OCI-LY1 (cell line): ENCODE measurements at regions not wholly inside any gene's neighbourhood (a gene's known extent, or its start where the extent isn't known, plus 50 kb on each side); places are given as distances from the start of the nearest gene placed in this dataset.

Experiments used
- H2AFZ ChIP-seq: fragments of 200-600 bp; sonication (generic), shearing (Covaris generic); 2 replicates; pipeline ENCODE4 v1.6.0; 2014; ENCODE audit warnings: antibody characterized with exemption, mild to moderate bottlenecking, low read length
- H3F3A ChIP-seq: fragments of 200-600 bp; sonication (generic), shearing (Covaris generic); 2 replicates; pipeline ENCODE4 v1.6.0; 2014; ENCODE audit warnings: mild to moderate bottlenecking, antibody characterized with exemption, low read length, moderate library complexity; ENCODE audit not compliant: insufficient read depth
- H3K27ac ChIP-seq: fragments of 200-600 bp; sonication (generic); 2 replicates; pipeline ENCODE4 v1.5.1; 2014; ENCODE audit warnings: low read length, mixed run types, mild to moderate bottlenecking, low read depth; ENCODE audit not compliant: poor library complexity, severe bottlenecking
- H3K27me3 ChIP-seq: fragments of 200-600 bp; sonication (generic); 2 replicates; pipeline ENCODE4 v1.6.0; 2014; ENCODE audit warnings: antibody characterized with exemption, mild to moderate bottlenecking, low read length, moderate library complexity; ENCODE audit not compliant: insufficient read depth
- H3K36me3 ChIP-seq: fragments of 200-600 bp; sonication (generic); 2 replicates; pipeline ENCODE4 v1.6.1; 2014; ENCODE audit warnings: mild to moderate bottlenecking, antibody characterized with exemption, low read length, moderate library complexity, mixed read lengths; ENCODE audit not compliant: insufficient read depth
- H3K4me1 ChIP-seq: fragments of 200-600 bp; sonication (generic); 2 replicates; pipeline ENCODE4 v1.5.1; 2014; ENCODE audit warnings: mild to moderate bottlenecking, low read length, moderate library complexity; ENCODE audit not compliant: insufficient read depth, severe bottlenecking
- H3K4me2 ChIP-seq: fragments of 200-600 bp; sonication (generic), shearing (Covaris generic); 2 replicates; pipeline ENCODE4 v1.6.1; 2014; ENCODE audit warnings: low read length
- H3K4me3 ChIP-seq: fragments of 200-600 bp; sonication (generic); 2 replicates; pipeline ENCODE4 v1.5.1; 2014; ENCODE audit warnings: low read length, low read depth, mild to moderate bottlenecking, mixed read lengths; ENCODE audit not compliant: poor library complexity, severe bottlenecking
- H3K79me2 ChIP-seq: fragments of 200-600 bp; shearing (Covaris generic); 2 replicates; pipeline ENCODE4 v1.6.1; 2016; ENCODE audit warnings: mixed run types, low read length, mixed read lengths; ENCODE audit not compliant: insufficient read depth
- H3K9ac ChIP-seq: fragments of 200-600 bp; sonication (generic), shearing (Covaris generic); 2 replicates; pipeline ENCODE4 v1.6.1; 2014; ENCODE audit warnings: mild to moderate bottlenecking, low read length, mixed read lengths
- H3K9me2 ChIP-seq: fragments of 200-600 bp; sonication (generic), shearing (Covaris generic); 2 replicates; pipeline ENCODE4 v1.6.1; 2014; ENCODE audit warnings: low read depth, mild to moderate bottlenecking, low read length, mixed read lengths
- H3K9me3 ChIP-seq: fragments of 200-600 bp; shearing (Covaris generic); 2 replicates; pipeline ENCODE4 v1.6.1; 2014; ENCODE audit warnings: low read length, mixed read lengths
- H4K20me1 ChIP-seq: fragments of 200-600 bp; sonication (generic), shearing (Covaris generic); 2 replicates; pipeline ENCODE4 v1.6.0; 2016; ENCODE audit warnings: mild to moderate bottlenecking, low read length; ENCODE audit not compliant: insufficient read depth
- EZH2 ChIP-seq: fragments of 200-600 bp; sonication (generic), shearing (Covaris generic); IDR thresholded peaks from 2 replicates; pipeline ENCODE4 v1.8.0; 2017; ENCODE audit warnings: borderline replicate concordance, mixed run types, mild to moderate bottlenecking, antibody characterized with exemption, low read length, moderate library complexity, mixed read lengths
- TF ChIP-seq, protein P1 (sequence below): fragments of 200-600 bp; sonication (generic), shearing (Covaris generic); IDR thresholded peaks from 2 replicates; pipeline ENCODE4 v1.5.1; 2017; ENCODE audit warnings: mild to moderate bottlenecking, antibody characterized with exemption, low read length, moderate library complexity, mixed read lengths

DNA sequence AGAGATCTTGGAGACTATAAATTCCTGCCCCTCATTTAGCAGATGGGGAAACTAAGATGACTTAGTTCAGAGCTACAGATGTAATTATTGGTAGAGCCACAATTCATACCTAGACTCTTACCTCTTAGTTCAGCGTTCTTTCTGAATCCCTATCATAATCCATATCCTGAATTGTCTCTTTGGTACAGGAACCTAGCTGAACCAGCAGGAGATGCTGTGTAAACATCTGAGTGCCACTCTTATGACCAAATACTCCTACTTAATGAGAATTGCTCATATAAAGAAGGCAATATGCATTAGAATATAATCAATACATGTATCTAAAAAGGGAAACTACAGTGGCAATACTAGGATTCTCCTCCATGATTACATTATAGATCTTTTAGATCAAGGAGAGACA lies 459.0 kb downstream of the SIPA1L2 start:
- Histone ChIP-seq H3K4me1 (no peaks in the 10 kb centered on the region), H3K36me3 (no peaks in the 10 kb centered on the region), H3K27me3 (no peaks in the 10 kb centered on the region), H3K9ac (no peak overlapping the region), H3K79me2 (no peaks in the 10 kb centered on the region), H3K4me3 (no peak overlapping the region), H3K9me2 (no peaks in the 10 kb centered on the region), H3F3A (no peaks in the 10 kb centered on the region), H3K9me3 (no peaks in the 10 kb centered on the region), H2AFZ (no peak overlapping the region), H3K4me2 (no peak overlapping the region), H4K20me1 (no peaks in the 10 kb centered on the region), H3K27ac (no peak overlapping the region)
- no peak for TF ChIP-seq EZH2
- TF ChIP-seq, protein P1, sequence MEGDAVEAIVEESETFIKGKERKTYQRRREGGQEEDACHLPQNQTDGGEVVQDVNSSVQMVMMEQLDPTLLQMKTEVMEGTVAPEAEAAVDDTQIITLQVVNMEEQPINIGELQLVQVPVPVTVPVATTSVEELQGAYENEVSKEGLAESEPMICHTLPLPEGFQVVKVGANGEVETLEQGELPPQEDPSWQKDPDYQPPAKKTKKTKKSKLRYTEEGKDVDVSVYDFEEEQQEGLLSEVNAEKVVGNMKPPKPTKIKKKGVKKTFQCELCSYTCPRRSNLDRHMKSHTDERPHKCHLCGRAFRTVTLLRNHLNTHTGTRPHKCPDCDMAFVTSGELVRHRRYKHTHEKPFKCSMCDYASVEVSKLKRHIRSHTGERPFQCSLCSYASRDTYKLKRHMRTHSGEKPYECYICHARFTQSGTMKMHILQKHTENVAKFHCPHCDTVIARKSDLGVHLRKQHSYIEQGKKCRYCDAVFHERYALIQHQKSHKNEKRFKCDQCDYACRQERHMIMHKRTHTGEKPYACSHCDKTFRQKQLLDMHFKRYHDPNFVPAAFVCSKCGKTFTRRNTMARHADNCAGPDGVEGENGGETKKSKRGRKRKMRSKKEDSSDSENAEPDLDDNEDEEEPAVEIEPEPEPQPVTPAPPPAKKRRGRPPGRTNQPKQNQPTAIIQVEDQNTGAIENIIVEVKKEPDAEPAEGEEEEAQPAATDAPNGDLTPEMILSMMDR, result no peak

DNA sequence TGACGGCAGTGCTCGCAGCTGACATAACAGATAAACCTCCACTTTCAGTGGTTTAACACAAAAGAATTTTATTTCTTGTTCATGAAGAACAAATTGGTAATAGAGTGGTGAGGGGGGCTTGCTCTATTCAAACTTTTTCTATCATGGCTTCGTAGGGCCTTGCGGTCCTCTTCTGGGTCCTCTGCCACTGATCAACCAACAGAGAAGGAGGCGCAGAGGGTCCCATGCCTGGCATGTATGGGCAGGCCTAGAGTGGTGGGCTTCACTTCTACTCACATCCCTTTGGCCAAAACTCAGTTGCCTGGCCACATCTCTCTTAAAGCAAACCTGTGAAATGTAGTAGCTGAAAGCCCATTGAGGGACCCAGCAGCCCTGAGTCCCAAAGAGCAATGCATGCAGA lies 460.5 kb downstream of the SIPA1L2 start:
- H3K9me3 ChIP-seq, result no peaks in the 10 kb centered on the region
- TF ChIP-seq EZH2, result no peak
- TF ChIP-seq, protein P1, result no peak

DNA sequence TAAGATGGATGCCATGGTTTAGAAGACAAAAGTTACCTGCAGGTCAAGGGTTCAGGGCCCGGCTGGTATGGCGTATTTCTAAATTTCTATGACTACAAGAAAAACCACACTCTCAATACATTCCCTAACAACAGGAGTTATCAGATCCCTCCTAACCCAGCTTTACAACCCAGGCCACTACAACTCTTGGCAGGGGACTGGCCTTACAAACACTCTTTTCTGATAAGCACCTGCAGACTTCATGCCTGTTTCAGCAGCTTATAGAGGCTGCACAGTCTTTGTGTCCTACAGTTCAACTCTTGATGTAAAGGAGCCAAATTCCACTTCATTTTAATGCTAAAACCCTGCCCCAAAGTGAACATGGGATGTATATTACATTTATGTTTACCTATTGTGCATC lies 461.4 kb downstream of the SIPA1L2 start:
- Histone ChIP-seq H3K9ac (no peak overlapping the region), H3K36me3 (no peaks in the 10 kb centered on the region)

More for the DNA sequence above, 460.5 kb downstream of the SIPA1L2 start:
- no peaks in the 10 kb centered on the region for H3K9me2 ChIP-seq
- H3K9ac ChIP-seq, result no peak overlapping the region
- H4K20me1 ChIP-seq, result no peaks in the 10 kb centered on the region
- no peak overlapping the region for H3K27ac ChIP-seq
- no peaks in the 10 kb centered on the region for H3K4me1 ChIP-seq
- H2AFZ ChIP-seq, result no peak overlapping the region
- no peak overlapping the region for H3K4me2 ChIP-seq
- no peaks in the 10 kb centered on the region for H3K36me3 ChIP-seq
- no peaks in the 10 kb centered on the region for H3K27me3 ChIP-seq
- H3K4me3 ChIP-seq, result no peak overlapping the region
- no peaks in the 10 kb centered on the region for H3K79me2 ChIP-seq
- no peaks in the 10 kb centered on the region for H3F3A ChIP-seq

More for the DNA sequence above, 461.4 kb downstream of the SIPA1L2 start:
- H2AFZ ChIP-seq, result no peak overlapping the region
- no peaks in the 10 kb centered on the region for H3K79me2 ChIP-seq
- no peak for TF ChIP-seq EZH2
- TF ChIP-seq, protein P1, result no peak
- H3K9me2 ChIP-seq, result no peaks in the 10 kb centered on the region
- H3K27ac ChIP-seq, result no peak overlapping the region
- H3K4me1 ChIP-seq, result no peaks in the 10 kb centered on the region
- no peaks in the 10 kb centered on the region for H3K9me3 ChIP-seq
- no peaks in the 10 kb centered on the region for H3F3A ChIP-seq
- no peaks in the 10 kb centered on the region for H4K20me1 ChIP-seq
- no peaks in the 10 kb centered on the region for H3K27me3 ChIP-seq
- no peak overlapping the region for H3K4me2 ChIP-seq
- H3K4me3 ChIP-seq, result no peak overlapping the region
